ENCODE measurements at regions not wholly inside any gene's neighbourhood (a gene's known extent, or its start where the extent isn't known, plus 50 kb on each side); places are given as distances from the start of the nearest gene placed in this dataset.
"Not testable (repeated sequence)": the region's sequence is repeated elsewhere in the genome, so short reads cannot be mapped to it uniquely, and the experiment has no call there.

DNA sequence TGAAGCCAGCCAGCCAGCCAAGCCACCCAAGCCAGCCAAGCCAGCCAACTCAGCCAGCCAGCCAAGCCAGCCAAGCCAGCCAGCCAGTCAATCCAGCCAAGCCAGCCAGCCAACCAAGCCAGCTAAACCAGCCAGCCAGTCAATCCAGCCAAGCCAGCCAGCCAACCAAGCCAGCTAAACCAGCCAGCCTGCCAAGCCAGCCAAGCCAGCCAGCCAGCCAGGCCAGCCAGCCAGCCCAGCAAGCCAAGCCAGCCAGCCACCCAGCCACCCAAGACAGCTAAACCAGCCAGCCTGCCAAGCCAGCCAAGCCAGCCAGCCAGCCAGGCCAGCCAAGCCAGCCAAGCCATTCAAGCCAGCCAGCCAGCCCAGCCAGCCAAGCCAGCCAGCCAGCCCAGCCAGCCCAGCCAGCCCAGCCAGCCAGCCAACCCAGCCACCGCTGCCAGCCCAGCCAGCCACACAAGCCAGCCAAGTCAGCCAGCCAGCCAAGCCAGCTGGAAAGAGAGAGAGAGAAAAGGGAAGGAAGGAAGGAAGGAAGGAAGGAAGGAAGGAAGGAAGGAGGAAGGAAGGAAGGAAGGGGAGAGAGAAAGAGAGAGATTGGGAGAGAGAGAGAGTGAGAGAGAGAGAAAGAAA lies 1606.8 kb downstream of the RPIA start:
- TF ChIP-seq, protein P1, sequence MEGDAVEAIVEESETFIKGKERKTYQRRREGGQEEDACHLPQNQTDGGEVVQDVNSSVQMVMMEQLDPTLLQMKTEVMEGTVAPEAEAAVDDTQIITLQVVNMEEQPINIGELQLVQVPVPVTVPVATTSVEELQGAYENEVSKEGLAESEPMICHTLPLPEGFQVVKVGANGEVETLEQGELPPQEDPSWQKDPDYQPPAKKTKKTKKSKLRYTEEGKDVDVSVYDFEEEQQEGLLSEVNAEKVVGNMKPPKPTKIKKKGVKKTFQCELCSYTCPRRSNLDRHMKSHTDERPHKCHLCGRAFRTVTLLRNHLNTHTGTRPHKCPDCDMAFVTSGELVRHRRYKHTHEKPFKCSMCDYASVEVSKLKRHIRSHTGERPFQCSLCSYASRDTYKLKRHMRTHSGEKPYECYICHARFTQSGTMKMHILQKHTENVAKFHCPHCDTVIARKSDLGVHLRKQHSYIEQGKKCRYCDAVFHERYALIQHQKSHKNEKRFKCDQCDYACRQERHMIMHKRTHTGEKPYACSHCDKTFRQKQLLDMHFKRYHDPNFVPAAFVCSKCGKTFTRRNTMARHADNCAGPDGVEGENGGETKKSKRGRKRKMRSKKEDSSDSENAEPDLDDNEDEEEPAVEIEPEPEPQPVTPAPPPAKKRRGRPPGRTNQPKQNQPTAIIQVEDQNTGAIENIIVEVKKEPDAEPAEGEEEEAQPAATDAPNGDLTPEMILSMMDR (IDR thresholded peaks at IDR 0.05): not testable (repeated sequence)
- TF ChIP-seq POLR2A (IDR thresholded peaks at IDR 0.05): not testable (repeated sequence)

Measured in vagina (tissue), 2 donors.